COR-L47 (cell line): ENCODE measurements at regions not wholly inside any gene's neighbourhood (a gene's known extent, or its start where the extent isn't known, plus 50 kb on each side); places are given as distances from the start of the nearest gene placed in this dataset.
"Not testable (repeated sequence)": the region's sequence is repeated elsewhere in the genome, so short reads cannot be mapped to it uniquely, and the experiment has no call there.

ENCODE experiments used
- DNase-seq: peaks from one replicate; lab custom pipeline; 2025; lab: John Stamatoyannopoulos, UW

GRCh38 chr1:230591678-230592077 lies 50.6 kb upstream of the COG2 start:
- no peak for DNase-seq

DNA sequence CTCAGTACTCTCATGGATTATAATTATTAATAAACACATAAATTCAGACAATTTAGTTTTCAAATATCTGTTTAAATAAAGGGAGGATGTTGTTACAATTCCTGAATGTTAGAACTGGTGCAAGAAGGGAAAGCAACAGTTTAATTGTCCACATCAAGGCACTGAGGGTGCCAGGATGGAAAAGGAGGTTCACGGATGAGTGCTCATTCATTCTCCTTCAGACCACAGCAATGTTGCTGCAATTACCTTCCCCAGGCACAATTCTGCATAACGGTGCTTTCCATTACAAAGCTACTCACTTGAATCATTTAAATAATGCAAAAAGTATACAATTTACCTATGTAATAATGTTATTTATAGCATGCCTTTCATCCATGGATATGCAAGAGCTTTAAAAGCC lies 52.3 kb upstream of the COG2 start:
- DNase-seq, result no peak

DNA sequence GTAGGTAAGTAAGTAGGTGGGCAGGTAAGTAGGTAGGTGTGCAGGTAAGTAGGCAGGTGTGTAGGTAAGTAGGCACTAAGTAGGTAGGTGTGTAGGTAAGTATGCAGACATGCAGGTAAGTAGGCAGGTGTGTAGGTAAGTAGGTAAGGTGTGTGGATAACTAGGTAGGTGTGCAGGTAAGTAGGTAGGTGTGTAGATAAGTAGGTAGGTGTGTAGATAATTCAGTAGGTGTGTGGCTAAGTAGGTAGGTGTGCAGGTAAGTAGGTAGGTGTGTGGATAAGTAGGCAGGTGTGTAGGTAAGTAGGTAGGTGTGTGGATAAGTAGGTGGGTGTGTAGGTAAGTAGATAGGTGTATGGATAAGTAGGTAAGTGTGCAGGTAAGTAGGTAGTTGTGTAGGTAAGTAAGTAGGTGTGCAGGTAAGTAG lies 53.9 kb upstream of the COG2 start:
- no peak for DNase-seq

DNA sequence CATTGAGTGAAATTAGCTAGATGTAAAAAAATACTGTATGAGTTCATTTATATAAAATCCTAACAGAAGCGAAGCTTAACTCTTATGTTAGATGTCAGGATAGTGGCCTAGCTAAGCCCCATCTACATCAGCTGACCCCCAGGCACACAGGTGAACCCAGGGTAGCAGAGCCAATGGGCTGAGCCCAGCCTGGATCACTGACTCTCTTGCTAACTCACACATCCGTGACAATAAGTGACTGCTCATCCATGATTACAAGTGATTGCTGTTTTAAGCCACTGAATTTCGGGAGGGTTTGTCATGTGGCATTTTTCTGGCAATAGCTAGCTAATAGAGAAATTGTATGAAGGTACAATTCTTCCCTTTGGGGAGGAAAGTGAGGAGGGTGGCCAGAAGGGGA lies 55.2 kb upstream of the COG2 start:
- DNase-seq, result no peak

DNA sequence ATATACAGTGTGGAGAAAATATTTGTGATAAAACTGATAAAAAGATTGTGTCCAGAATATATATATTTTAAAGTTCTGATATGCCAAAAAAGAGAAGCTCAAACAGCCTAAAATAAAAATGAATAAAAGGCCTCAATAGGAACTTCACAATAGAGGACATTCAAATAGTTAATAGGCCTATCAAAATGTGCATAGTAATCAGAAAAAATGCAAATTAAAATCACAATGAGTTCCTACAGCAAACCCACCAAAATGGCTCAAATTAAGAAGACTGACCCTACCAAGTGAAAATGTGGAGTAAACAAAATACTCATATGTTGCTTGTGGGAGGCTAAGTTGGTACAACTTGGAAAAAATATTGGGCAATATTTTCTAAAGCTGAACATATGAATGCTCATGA lies 57.6 kb upstream of the COG2 start:
- no peak for DNase-seq

GRCh38 chr1:230581446-230582079 lies 60.7 kb upstream of the COG2 start:
- DNase-seq, result no peak

GRCh38 chr1:230578616-230579015 lies 63.7 kb upstream of the COG2 start:
- DNase-seq, result no peak

DNA sequence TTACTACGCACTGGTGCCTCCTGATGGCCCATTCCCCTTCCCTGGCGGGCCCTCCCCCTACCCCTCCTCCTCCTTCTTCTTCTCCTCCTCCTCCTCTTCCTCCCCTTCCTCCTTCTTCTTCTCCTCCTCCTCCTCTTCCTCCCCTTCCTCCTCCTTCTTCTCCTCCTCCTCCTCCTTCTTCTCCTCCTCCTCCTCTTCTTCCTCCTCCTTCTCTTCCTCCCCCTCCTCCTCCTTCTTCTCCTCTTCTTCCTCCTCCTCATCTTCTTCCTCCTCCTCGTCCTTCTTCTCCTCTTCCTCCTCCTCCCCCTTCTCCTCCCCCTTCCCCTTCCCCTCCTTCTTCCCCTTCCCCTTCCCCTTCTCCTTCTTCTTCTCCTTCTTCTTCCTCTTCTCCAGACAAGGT lies 64.7 kb upstream of the COG2 start:
- no peak for DNase-seq

DNA sequence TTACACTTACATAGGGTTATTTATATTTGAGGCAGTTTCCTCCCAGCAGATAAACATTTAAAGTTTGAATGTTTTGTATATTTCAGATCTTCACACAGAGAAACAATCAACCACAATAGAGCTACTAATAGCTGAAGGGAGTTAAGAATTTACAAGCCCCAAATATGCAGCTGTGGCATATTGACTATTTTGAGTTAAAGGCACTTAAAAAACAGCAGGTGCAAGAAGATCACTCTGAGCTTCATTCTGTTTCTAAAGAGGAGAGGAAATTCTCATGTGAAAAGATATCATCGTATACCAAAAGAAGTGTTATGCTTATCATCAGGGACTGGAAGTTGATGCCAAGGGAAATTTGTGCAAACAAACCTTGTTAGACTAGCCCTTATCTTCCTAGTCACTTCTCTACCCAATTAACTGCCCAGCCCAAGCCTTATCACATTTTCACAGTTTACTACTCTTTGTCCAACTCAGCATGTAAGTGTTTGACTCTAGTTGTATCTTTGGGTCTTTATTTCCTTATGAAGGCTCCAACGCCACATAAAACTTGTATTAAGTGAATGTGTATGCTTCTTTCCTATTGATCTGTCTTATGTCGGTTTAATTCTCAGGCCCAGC lies 66.3 kb upstream of the COG2 start:
- no peak for DNase-seq

DNA sequence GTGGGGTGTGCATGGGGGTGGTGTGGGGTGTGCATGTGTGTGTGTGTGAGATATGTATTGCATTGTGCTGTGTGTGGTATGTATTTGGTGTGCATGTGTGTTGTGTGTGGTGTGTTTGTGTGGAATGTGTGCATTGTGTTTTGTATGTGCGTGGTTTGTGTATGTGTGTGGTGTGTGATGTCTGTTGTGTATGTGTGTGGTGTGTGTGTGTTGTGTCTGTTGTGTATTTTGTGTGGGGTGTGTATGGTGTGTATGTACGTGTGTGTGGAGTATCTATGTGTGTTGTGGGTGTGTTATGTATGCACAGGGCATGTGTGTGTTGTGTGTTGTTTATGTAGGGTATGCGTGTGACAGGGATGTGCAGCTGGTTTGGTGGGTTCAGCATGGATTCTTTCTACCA lies 67.8 kb upstream of the COG2 start:
- no peak for DNase-seq

DNA sequence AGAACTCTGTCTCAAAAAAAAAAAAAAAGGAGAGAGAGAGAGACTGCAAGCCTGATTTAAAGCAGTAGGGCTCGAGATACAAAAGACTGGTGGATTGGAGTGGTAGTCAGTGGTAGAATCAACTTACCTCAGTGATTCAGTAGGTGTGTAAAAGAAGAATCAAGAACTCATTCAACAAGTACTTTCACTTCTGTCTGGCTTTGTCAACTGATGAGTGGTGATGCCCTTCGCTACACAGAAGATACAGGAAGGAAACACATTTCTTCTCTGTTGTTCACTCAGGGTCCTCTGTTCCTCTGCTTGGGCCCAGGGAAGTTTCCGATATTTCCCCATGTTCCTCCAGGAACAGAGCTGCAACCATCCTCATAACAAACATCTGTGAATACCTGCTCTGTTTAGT lies 68.6 kb upstream of the COG2 start:
- DNase-seq, result no peak

DNA sequence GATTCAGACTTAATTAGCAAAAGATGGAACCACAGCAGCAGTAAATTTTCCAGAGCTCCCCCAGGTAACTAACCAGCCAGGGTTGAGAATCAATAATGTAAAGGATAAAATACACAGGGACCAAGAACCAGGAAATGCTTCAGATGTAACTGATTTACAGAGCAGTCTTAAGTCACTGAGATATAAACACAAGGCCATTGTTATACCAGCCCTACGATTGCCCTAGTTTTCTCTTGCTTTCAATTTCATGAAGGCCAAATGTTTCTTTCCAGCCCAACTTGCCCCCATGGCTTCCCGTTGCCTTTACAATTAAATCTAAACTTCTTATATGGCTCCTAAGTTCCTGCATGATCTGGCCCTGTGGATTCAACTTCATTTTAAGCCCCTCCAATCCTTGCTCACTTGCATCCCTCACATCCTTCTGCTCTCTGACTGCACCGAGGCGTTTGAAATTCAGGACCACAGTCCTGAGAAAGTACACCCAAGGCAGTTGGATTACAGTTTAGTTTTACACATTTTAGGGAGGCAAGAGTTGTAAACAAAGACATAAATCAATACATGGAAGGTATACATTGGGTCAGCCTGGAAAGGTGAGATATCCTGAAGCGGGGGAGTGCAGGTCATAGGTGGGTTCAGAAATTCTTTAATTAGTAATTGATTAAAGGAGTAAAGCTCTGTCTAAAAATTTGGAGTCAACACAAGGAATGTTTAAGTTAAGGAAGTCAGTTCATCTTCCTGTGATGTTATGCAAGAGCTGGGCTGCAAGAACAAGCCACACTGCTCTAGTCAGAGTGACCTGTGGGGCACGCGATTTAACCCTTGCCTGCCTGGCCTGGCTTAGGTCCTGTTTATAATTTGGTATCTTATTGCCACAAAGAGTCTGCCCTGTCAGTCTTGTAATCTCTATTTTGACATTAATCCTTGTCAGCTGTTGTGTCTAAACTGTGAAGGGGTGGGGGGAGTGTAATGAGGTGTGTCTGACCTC lies 69.9 kb upstream of the COG2 start:
- no peak for DNase-seq

DNA sequence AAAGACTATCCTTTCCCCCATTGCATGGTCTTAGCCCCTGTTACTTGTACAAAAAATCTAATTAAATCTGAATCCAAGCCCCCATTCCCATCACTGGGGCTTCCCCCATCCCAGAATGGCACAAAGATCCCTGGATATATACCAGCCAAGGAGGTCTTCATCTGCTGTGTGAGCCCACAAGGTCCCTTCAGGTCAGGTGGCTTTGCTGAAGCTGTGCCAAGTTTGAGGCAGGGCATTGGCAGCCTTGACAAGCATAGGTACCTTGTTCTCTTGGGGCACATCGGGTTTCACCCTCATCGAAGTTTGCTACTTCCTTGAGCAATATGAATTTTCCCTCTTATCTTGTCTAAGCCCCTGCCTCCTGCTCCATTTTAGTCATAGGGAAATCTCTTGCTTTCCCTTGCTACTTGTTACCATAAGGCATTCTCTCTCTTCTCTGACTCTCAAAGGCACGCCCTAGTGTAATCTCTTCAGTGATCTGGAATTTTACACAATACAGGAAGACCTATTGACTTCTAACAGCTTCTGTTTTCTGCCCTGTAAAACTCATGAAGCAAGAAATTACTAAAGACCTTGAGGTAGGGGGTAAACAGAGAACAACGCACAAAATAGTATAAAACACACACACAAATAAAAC lies 71.4 kb upstream of the COG2 start:
- no peak for DNase-seq

DNA sequence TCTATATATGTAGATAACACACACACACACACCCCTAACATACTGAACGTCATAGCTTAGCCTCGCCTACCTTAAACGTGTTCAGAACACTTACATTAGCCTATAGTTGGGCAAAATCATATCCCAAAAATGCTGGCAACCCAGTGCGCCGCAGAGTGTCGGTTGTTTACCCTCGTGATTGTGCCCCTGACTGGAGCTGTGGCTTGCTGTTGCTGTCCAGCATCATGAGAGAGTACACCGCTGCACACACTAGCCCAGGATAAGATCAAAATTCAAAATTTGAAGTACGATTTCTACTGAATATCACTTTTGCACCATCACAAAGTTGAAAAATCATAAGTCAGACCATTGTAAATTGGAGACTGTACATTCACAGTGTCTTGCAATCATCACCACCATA lies 73.1 kb upstream of the COG2 start:
- no peak for DNase-seq

GRCh38 chr1:230568676-230569075 lies 73.6 kb upstream of the COG2 start:
- DNase-seq, result no peak

DNA sequence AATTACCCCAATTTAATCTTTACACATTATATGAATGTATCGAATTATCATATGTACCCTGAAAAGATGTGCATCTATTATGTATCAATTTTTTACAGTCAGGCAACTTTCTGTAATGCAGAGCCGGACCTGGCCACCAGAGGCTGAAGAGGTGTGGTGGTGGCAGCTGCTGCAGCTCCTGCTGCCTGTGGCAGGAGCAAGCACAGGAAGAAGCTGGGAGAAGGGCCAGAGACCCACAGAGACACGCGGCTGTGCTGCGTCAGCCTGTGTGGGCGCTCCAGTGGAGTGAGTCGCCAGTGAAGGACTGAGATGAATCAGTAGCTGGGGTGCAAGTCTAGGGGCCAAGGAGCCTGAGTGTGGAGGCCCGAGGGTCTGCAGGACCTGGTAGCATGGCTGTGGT lies 74.3 kb upstream of the COG2 start:
- DNase-seq, result peak; percentile 21

DNA sequence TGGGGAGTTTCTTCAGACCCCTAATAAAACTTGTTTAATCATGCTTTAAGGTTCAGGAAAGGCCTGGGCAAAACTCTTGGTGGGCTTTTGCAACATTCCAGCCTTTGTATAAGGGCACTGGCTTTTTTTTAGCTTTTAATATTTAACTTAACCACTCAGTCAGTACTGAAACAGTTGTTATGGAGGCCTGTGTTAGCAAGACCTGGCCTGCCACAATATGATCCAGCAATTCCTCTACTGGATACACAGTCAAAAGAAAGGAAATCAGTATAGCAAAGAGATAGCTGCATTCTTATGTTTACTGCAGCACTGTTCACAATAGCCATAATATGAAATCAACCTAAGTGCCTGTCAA lies 75.1 kb upstream of the COG2 start:
- no peak for DNase-seq

- not testable (repeated sequence) for DNase-seq
These were observed 75.6 kb upstream of the COG2 start for GRCh38 chr1:230566532-230567220.

DNA sequence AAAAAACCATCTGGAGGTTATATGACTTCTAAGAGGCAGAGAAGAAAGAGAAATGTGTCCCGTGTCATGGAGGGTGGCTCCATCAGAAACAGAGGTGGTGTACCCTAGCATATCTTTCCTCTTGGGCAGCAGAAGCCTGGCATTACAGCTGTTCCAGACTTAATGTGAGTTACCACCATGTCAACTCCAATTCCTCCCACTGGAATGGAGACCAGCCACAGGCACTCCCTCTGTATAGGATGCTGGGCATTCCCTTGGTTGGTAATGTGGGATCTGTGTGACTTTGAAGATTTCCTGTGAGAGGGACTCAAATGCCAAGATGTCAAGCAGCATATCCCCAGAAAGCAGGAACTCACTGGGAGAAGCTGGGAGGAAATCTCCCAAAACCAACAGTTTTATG lies 77.1 kb upstream of the COG2 start:
- no peak for DNase-seq

- DNase-seq, result no peak
These were observed 78.7 kb upstream of the COG2 start for GRCh38 chr1:230563591-230563990.

- DNase-seq, result no peak
These were observed 80.7 kb upstream of the COG2 start for GRCh38 chr1:230561570-230561969.

- DNase-seq, result no peak
These were observed 84.0 kb upstream of the COG2 start for GRCh38 chr1:230558324-230558723.
